ENCODE measurements at regions not wholly inside any gene's neighbourhood (a gene's known extent, or its start where the extent isn't known, plus 50 kb on each side); places are given as distances from the start of the nearest gene placed in this dataset.

DNA sequence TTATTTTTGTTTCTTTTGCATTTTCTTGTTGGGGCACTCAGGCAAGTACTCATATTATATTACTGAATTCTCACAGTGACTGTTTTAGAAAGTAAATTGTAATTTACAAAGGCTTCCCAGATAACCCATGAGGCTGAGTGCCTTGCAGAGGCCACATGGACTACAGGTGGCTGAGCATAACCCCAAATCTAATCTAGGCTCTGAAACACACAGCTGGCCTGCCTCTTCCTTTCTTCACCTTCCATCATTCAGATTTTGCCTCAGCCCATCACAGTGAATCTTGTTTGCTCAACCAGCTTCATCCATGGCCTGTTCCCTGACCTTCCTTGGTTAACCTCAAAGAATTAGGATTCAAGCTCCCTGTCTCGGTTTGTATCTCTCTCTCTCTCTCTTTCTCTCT, 78.5 kb upstream of the PRDM11 start:
- DNase-seq, result no peak

DNA sequence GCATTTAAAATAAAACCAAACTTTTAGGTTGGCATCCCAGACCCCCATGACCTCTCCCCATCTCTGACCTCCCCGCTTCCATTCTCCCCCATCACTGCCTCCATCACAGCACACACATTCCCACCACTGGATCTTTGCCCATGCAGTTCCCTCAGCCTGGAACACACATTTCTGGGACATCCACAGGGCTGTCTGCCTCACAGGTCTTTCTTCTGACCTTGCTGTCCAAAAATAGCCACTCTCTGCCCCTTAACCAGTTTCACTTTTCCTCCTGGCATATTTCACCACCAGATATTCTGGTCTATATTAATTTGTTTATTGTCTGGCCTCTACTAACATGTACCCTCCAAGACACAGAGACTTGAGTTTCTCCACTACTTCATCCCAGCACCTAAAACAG, 75.2 kb upstream of the PRDM11 start:
- no peak for DNase-seq

DNA sequence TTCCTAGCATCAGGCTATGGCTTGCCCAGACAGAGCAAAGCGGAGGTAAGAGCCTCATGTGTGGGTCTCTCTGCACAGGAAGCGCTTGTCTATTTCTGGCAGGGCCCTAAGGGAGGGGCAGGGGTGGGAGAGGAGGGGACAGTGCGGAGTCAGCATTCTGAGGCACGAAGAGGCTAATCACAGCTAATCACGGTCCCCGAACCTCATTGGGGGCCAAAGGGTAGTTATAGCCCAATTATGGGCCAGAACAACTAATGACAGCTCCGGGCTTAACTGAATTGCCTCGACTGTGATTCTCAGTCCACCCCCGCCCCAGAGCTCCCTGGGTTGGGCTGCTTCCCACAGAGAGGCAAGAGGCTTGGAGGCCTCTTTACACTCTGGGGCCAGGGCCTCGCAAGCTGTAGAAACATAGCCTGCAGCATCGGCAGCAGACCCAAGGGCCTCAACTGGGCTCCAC, 72.7 kb upstream of the PRDM11 start:
- DNase-seq, result no peak

DNA sequence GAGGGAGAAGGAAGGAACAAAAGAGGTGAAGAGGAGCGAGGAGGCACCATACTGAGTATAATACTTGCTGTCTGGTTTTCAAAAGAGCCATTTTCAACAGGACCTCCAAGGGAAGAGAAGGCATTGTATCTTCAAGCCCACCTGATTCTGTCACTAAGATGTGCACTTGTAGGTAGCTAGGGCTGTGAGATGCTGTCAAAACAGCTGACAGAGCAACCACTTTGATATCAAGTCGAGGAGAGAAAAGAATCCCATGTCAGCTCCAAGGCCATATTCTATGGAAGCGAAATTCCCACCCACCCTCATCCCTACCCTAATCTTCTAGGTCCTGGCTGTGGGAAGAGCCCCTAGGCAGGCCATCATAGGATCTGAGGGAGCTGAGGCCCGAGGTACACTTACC, 70.9 kb upstream of the PRDM11 start:
- DNase-seq, result no peak

DNA sequence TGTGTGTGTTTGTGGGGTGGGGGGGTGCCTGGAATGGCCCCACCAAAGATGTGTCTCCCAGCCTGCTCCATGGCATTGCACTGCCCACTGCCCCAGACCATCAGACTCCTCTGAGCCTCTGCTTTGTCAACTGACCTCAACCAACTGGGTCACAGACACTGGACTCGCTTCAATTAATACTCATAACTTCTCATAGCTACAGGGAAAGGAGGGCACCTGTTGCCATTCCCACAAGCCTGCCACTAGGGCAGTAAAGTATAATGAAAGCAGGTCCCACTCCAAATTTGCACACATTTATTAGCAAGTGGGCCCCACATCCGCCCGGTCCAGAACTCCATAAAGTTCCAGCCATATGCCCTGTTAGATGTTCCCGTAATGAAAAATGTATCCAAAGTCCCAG, 70.5 kb upstream of the PRDM11 start:
- no peak for DNase-seq

DNA sequence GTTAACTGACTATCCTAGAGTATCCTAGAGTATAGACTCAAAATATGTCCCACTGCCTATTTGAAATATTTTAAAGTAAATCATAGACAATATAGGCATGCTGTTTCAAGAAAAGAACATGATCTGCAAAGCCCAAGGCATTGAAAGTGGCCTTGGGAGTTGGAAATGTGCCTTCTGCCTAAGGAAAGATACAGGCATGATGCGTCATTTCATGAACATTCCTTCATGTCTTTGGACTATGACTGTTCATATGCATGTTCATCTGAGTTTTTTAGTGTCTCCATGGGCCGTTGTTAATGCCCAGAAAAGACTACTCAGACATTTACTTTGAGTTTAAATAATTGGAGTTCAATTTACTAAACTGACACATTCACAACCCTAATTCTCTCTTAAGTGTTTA, 69.7 kb upstream of the PRDM11 start:
- DNase-seq, result no peak

DNA sequence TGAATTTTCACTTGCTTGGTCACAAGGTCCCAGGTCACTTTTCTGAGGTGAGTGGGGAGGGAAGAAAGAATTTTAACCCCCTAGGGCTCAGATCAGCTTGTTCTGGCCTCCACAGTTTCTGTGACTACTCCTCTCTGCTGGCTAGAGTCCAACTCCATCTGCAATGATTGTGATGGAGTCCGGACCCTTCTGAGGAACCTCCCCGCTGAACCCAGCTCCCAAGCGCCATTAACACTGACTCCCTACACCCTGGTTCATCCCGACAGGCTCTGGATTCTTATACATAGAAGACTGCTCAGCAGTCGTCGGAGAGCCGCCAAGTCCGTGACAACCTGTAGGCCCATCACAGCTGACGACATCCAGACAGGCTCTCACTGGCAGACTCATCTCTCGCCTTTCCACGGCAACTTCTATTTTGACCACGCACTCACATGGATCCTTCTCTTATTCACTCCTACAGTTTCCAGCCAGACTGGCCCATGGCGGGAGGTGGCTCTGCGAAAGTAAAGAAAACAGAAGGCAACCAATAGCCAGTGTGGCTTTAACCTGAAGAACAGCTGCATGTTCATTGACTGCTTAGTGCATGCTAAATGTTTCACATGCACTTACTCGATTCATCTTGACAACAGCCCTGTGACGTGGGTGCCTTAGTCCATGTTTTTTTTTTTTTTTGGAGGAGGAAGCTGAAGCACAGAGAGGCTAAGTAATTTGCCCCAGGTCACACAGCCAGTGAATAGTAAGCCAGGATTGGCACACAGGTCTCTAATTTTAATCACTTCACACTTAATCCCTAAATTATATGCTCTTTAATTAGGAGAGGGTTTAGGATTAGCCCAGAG, 68.0 kb upstream of the PRDM11 start:
- DNase-seq, result no peak

DNA sequence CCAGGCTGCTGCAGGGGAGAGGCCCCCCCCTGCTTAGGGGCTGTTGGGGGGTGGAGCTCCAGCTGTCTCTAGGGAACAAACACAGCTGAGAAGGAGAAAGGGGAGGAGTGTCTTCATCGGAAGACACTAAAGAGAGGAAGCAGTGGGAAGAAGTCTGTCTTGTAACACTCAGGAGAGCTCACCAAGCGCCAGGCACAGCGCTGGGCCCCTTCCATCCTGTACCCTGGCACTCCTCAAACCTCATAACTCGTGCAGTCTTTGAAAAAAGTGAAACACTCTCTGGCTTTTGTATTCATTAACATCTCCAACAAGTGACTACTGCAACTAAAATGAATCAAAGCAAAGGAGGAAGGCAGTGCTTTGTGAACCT, 67.4 kb upstream of the PRDM11 start:
- no peak for DNase-seq

DNA sequence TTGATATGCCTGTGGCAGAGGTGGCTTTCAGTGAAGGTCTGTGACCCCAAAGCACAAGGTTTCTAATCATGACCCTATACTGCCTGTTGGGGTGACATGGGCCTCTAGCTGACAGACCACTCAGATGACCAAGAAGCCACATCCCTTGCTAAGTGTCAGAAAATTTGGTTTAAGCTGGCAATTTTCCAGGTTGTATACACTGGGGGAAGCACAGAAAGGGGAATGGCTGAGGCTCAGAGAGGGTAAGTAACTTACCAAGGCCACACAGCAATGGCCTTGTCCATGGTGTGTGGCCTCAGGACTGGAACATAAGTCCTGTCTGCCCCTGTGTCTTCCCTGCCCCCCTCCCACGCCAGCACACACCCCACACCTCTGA, 66.9 kb upstream of the PRDM11 start:
- no peak for DNase-seq

DNA sequence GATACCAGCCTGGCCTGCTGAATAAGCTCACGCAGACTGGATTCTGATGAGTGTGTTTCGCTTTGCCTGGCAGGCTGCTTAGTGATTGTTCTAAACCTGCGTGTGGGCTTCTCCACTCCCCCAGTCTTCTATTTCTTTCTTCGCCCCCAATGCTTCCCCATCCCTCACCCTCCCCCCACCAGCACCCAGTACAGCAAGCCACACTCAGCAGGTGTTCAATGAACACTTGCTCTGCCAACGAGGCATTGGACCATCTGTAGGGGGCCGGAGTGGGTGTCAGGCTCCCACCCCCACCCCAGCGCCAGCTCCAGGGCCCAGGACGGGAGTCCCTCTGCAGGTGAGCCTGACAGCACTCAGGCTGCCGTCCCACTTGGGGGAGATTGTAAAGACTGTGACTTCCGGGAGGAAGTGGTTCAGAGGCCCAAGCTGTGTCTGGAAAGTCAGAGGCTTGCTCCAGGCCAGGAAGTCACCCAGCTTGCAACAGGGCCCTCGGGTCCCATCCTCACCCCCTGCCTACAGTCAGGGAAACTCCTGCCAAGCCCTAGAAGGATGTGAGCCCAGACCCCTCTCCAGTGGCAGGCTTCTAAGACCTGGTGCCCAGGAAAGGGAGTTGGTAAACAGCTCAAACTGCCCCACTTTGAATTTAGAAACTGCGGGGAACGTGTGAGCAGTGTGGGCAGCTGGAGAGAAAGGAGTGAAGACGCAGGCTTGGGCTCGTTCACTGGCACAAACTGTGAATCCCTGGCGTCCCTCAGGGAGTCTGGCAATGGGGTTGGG, 66.3 kb upstream of the PRDM11 start:
- no peak for DNase-seq

DNA sequence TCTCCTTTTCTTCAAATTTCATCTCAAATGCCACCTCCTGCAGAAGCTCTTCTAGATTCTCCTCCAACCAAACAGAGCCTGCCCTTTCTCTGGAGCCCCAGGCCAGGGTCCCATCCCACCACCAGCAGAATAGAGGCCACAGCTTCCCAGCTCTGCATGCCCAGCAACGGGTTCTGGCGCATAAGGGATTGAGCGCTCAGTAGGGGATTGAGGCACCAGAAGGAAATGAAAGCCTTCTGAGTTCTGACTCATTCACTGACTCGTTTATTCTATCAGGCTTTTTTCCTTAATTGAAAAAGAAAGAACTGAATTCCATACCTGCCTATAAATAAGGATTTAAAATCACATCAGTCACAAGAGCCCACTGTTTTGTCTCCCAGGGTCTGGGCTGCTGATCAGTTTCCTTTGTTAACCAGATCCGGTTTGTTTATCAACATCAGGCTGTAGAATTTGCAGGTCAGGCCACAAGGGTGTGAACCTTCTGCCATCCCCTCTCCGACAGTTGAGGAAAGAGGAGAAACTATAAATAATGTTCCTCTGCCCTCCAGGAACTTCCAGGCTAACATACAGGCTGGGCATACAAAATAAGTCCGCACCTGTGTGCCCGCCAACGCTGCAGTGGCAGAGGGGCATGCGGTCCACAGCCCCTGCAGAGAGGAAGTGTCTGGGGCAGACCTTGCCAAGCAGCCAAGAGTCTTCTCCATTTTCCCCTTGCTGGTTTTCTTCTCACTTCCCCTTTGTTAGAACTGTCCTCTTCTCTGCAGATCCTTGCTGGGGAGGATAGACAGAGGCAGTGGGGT, 63.5 kb upstream of the PRDM11 start:
- DNase-seq, result no peak

DNA sequence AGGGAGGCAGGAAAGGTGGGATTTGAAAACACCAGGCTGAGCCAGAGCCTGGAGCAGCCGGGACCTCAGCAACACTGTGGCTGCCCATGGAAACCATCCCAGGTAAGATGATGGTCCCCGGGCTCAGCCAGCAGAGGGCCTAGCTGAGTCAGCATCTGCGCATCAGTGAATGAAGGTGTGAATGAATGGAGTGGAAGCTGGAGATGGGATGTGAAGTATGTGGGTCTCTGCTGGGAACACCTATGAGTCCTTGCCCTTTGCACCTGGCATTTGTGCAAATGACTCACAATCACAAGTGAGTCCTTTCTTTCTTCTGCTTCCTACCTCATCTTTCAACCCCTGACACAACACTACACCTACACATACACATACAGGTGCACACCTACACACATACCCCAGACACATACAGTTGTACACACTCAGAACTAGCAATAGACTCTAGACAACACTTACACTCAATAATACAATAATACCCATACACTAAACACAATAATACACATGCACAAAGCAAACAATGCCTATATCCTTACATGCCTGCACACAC, 62.8 kb upstream of the PRDM11 start:
- DNase-seq, result no peak

DNA sequence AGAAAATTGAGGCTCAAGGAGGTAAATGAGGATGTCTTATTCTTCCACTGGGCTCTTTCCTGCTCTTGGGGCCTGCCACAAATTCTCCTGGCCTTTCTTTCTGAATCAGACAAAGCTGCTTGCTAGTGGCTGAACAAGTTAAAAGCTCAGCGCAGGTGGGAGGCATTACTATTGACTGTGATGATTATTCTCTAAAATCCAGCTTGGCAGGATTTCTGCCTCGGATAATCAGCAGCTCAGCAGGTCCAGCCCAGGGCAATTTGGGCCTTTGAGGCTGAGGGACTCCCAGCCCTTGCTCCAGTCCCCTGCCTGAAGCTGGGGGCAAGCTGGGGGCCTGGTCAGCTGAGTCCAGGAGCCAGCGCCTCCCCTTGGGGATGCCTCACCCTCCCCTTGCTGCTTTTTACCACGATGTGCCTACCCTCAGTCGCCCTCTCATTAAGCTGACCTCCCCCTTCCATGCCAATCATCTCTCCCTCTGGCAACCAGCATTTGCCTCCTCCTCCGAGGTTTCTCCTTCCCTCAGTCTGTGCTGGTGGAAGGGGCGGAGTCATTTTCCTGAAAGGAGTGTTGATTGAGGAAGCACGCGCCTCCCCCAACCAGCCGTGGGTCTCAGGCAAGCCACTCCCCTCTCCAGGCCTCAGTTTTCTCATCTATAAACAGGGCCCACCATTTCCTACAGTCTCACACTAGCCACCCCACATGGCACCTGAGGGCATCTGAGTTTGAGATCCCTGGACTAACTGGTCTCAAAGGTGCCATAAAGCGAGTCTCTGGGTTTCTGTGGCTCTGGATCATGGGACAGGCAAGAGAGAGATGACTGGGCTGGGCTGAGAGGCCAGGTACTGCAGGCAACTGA, 60.6 kb upstream of the PRDM11 start:
- DNase-seq, result no peak

DNA sequence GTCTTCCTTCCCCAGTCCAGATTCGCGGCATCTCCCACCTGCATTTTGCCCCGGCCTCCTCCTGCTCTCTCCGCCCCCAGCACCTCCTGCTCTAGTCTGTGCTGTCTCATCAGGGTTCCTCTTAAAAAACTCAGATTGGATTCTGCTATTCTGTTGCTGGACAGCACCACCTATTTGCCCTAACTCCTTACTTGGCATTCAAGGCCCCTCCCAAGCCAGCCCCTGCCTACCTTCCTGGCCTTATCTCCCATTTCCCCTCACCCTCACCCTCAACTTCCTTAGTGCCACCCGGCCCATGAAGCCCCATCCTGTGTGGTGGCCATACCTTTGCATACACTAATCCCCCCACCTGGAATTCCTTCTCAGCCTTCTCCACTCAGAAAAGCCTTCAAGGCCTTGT, 59.9 kb upstream of the PRDM11 start:
- no peak for DNase-seq

DNA sequence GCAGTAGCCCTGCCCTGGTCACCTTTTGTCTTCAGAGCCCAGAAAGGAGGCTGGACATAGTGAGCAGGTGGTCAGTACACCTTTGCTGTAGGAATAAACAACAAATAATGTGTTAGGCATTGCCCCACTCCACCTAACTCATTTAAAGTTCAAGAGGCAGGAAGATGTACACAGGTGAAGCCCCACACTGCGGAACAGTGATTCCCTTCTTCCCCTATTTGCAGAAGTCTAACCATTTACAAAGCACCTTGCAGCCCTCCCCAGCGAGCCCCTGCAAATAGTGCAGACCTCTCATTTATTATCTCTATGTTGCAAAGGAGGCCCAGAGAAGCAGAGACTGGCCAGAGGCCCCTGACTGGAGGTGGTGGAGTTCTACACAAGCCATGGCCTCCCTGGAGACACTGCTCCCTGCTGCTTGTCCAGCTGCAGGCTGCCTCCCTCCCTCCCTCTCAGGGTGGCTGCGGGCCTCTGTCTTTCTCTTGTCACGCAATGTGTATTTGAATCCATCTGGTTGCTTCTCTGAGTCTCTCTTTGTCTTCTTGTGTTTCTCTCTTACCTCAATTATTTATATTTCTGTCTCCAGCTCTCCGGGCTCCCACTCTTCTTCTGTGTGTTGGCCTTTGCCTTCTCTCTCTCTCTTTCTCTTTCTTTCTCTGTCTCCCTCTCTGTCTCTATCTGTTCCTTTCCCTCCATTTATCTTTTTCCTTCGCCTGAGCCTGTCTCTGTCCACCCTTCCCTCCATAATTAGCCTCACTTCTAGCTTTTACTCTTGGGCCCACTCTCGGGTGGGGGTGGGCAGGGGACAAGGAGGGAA, 59.1 kb upstream of the PRDM11 start:
- DNase-seq, result no peak

DNA sequence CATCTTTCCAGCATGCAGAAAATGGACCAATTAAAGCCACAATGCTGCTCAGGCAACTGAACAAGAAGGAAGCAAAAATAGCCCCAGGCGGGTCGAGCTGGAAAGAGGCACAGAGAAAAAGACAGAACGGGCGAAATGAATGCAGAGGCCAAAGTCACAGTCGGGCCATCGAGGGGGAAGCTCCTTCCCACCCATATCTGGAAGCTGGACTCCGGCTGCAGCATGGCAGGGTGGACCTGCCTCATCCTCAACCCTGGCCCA, 58.6 kb upstream of the PRDM11 start:
- no peak for DNase-seq

DNA sequence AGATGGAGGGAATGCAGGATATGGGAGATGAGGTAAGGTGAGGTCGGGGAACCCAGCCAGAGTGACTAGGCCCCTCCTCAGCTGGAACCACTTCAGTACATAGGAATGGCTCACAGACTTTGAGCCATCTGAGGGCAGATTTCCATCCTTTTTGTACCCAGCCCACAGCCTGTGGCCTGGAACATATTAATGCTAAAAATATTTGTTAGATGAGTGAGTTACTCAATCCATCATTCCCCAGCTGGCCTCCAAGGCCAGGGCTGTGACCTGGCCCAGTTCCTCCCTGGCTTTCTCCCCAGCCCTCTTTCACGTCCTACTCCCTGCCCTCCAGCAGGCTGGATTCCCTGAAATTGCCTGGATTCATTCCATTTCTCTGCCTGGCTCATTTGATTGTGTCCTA, 57.2 kb upstream of the PRDM11 start:
- DNase-seq, result peak; percentile 76

DNA sequence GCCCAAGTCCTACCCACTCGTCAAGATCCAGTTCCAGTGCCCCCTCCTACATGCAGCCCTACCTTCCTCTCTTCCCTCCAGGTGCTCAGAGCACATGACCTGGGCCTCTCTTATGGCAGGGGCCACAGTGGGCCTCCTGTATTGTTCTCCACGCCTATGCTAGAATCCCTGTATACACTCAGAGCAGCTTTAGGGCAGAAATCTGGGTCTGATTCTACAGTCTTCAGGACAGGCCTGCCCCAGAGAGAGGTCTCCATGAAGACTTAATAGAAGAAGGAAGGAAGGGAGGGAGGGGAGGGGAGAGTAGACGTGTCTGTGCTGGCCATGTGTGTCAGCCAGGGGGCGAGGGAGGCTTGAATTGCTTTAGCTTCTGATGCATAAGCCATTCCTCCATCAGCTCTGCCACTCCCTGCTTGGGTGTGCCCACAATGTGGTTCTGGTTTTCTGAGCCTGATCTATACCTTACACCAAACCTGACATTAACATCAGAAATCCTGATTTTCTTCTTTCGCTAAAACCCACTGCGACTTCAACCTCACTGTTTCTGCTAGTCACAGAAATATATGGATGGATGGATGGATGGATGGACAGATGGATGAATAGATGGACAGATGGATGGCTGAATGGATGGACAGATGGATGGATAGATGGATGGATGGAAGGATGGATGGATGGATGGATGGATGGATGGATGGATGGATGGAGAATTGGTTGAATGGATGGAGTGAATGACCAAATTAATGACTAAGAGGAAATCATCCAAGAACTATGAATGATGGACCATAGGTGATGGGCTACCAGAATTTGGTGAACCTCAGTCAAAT, 56.6 kb upstream of the PRDM11 start:
- DNase-seq, result no peak

DNA sequence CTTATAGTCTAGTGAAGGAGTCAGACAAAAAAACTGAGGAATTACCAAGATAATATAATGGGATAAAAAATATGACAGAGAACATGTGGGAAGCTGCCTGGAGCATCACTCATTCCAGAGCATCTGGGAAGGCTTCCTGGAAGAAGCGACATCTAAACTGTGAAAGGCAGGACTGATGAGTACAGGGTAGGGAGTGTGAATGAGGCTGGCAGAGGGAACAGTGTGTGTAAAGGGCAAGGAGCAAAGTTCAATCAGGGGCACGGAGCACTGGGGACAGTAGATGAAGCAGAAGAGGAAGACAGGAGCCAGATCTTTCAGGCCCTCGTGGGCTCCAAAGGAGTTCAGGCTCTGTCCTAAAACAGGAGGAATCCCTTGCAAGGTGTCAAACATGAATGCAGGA, 55.8 kb upstream of the PRDM11 start:
- no peak for DNase-seq

DNA sequence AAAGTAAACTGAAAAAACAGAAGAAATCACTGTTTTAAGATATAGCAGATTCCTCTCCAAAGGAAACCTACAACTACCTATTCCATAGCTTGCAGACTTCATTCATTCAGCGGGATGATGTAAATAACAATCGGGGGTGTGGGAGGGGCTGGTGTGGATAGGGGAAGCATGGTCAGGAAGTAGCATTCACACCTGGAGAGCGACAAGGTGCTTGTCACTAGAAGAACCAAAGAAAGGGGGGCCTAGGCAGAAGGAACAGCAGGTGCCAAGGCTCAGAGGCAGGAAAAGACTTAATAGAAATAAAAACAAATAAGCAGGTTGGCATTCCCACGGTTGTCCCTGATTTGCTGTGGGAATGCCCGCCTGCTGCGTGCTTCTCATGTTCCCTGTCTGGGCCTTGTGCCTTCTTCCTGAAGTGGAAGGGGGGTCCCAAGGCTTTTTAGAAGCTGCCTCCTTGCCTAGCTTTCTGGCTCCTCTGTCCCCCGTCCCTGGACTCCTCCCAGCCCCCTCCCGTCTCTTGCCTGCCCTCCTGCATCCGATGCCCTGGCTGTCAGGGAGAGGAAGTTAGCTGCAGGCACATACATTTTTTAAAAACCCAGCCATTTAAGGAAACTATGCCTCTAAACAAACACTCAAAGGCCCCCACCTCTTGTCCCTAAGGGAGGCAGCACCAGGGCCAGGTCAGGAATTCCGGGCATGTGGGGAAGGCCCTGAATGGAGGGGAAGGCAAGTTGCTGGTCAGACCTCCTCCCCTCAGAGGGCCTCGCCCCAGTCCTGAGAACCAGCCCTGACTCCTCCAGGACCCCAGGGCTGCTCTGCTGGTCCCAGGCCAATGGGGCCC, 54.7 kb upstream of the PRDM11 start:
- DNase-seq, result no peak
